GM21619 (cell line): ENCODE measurements at regions not wholly inside any gene's neighbourhood (a gene's known extent, or its start where the extent isn't known, plus 50 kb on each side); places are given as distances from the start of the nearest gene placed in this dataset.
"Not testable (repeated sequence)": the region's sequence is repeated elsewhere in the genome, so short reads cannot be mapped to it uniquely, and the experiment has no call there.

Experiments
- ATAC-seq: cut with Tn5 transposase; IDR thresholded peaks from one replicate; pipeline ENCODE4 v1.9.1; 2021; ENCODE audit not compliant: unreplicated experiment

DNA sequence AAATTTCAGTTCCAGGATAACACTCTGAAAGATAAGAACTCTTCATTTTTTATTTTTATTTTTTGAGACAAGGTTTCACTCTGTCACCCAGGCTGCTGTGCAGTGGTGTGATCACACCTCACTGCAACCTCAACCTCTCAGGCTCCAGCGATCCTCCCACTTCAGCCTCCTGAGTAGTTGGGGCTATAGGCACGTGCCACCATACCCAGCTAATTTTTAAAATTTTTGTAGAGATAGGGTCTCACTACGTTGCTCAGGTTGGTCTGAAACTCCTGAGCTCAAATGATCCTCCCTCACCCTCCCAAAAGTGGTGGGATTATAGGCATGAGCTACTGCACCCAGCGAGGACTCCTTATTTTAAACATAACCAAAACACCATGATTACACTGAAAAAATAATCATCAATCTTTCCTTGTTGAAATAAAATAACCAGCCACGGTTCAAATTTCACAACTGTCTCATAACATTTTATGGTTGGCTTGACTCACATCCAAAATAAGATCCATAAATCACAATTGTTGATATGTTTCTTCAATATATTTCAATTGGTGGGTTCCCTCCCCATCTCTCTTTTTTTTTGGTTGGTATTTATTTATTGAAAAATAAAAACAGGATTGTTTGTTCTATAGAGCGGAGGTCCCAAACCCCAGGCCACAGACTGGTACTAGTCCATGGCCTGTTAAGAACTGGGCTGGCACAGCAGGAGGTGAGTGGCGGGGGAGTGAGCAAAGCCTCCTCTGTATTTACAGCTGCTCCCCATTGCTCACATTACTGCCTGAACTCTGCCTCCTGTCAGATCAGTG is 60.1 kb upstream of the FAM171A1 start:
- no peak for ATAC-seq

DNA sequence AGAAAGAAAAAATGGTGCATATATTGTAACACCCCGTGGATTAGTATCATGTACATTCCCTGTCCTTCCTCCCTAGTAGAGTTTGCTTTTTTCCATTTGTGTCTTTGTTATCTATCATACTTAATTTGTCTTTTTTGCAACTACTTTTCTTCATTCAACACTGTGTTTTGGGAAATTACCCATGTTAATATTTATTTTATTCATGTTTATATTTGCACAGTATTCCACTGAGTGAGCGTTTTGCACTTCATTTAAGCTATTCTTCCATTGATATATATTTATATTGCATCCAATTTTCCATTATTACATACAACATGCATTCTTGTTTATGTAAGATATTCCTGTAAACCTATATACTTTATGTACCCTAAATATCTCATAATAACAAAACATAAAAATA is 57.6 kb upstream of the FAM171A1 start:
- ATAC-seq, result no peak

DNA sequence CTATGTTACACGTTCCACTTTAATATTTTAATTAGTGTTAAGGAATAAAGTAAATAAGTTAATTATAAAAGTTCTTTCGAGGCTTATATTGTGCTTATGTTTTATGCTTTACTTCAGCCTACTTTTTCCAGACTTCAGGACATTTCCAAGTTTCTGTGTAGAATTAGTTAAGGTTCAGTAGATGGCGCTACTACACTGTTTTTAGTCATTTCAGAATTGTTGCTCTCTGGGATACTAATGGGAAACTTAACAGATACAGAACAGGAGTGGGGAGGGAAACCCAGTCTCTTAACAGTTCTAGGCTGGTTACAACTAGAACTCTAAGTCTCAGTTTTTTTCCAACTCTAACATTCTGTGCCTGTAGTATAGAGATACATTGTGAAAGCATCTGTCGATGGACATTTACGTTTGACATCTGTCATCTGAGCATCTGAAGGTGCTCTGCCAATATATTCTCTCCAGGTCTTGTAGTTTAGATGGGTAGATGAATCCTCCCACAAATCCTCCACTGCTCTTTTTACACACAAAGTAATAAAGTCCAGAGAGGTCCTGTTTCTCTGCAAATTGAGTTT is 56.8 kb upstream of the FAM171A1 start:
- ATAC-seq, result no peak

DNA sequence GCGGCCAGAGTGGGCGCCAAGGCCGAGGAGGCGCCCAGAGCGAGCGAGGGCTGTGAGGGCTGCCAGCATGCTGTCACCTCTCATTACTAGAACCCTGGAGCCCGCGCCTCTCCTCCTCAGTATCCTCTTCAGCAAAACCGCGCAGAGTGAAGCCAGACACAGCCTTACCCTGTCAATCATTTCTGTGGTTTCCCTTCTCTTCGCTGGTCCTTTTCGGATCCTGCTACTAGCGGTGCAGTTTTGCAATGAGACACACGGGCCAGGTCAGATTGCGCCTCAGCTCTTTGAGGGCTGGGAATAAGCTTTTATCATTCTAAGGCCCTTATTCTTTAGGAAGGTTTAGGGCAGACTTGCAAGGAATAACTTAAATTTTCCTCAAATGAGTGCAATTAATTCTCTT is 55.5 kb upstream of the FAM171A1 start:
- ATAC-seq, result no peak

DNA sequence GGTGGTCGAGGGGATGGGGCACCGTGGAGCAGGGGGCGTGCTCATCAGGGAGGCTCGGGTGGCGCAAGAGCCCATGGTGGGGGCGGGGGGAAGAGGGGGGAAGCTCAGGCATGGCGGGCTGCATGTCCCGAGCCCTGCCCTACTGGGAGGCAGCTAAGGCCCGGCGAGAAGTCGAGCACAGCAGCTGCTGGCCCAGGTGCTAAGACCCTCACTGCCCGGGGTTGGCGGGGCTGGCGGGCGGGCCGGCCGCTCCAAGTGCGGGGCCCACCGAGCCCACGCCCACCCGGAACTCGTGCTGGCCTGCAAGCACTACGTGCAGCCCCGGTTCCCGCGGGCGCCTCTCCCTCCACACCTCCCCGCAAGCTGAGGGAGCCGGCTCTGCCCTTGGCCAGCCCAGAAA is 55.0 kb upstream of the FAM171A1 start:
- no peak for ATAC-seq

DNA sequence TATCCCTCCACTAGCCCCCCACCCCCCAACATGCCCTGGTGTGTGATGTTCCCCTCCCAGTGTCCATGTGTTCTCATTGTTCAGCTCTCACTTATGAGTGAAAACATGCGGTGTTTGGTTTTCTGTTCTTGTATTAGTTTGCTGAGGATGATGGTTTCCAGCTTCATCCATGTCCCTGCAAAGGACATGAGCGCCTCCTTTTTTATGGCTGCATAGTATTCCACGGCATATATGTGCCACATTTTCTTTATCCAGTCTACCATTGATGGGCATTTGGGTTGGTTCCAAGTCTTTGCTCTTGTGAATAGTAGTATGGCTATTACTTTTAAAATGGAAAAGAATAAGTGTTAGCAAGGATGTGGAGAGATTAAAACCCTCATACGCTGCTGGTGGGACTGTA is 50.8 kb upstream of the FAM171A1 start:
- ATAC-seq, result not testable (repeated sequence)
